Small intestine (tissue), 7 donors: ENCODE measurements at regions not wholly inside any gene's neighbourhood (a gene's known extent, or its start where the extent isn't known, plus 50 kb on each side); places are given as distances from the start of the nearest gene placed in this dataset.

Experiments used
- DNase-seq, 2 donors: peaks; one replicate each; pipeline versions ENCODE4 v3.0.0 to v3.0.0-alpha.2; 2013
- FAIRE-seq: peaks from 2 replicates; lab custom pipeline; 2012; peaks lifted over from hg19 to GRCh38; lab: Jason Lieb, UNC
- H3K27ac ChIP-seq, 3 donors: one replicate each; pipeline ENCODE4 v1.5.1; 2013; ENCODE audit warnings: low read length in 2 of 3, mild to moderate bottlenecking in 2 of 3, control low read depth in 1 of 3, inconsistent platforms in 1 of 3, low read depth in 1 of 3, moderate library complexity in 1 of 3
- H3K27me3 ChIP-seq, 3 donors: one replicate each; pipeline ENCODE4 v1.6.1; 2013; ENCODE audit warnings: low read length in 3 of 3, inconsistent platforms in 1 of 3; ENCODE audit not compliant: control insufficient read depth in 3 of 3, insufficient read depth in 3 of 3
- H3K36me3 ChIP-seq, 3 donors: one replicate each; pipeline ENCODE4 v1.6.1; 2013; ENCODE audit warnings: low read length in 3 of 3, inconsistent platforms in 1 of 3, low read depth in 1 of 3, mild to moderate bottlenecking in 1 of 3, moderate library complexity in 1 of 3; ENCODE audit not compliant: control insufficient read depth in 3 of 3, insufficient read depth in 2 of 3
- H3K4me1 ChIP-seq, 3 donors: one replicate each; pipeline ENCODE4 v1.6.1; 2013; ENCODE audit warnings: low read length in 2 of 3, inconsistent platforms in 1 of 3, low read depth in 1 of 3, mild to moderate bottlenecking in 1 of 3, moderate library complexity in 1 of 3; ENCODE audit not compliant: control insufficient read depth in 3 of 3, insufficient read depth in 2 of 3
- H3K4me3 ChIP-seq, 3 donors: one replicate each; pipeline ENCODE4 v1.5.1; 2013; ENCODE audit warnings: low read length in 3 of 3, control low read depth in 1 of 3, inconsistent platforms in 1 of 3, low read depth in 1 of 3, mild to moderate bottlenecking in 1 of 3, moderate library complexity in 1 of 3
- H3K9me3 ChIP-seq, 2 donors: one replicate each; pipeline ENCODE4 v1.6.1; 2013; ENCODE audit warnings: low read depth in 1 of 2, low read length in 1 of 2; ENCODE audit not compliant: control insufficient read depth in 2 of 2, insufficient read depth in 1 of 2
- WGBS, 3 donors: extraction: QIAGEN DNeasy Blood & Tissue Kit; methylation state at CpG; one replicate each; pipeline ENCODE4 v1.1.7; 2013; 5-methylcytosine and 5-hydroxymethylcytosine counted together
- donor health status: healthy with polysubstance abuse.
- donor health status: control.
- donor health status: control.
- donor health status: Bipolar disorder and iron deficiency.
- donor health status: healthy.

- no peak for FAIRE-seq
- Histone ChIP-seq H3K27ac (no peak overlapping the region), H3K27me3 (no peaks in the 10 kb centered on the region), H3K4me3 (no peak overlapping the region), H3K36me3 (no peaks in the 10 kb centered on the region), H3K4me1 (no peaks in the 10 kb centered on the region), H3K9me3 (no peaks in the 10 kb centered on the region)
- WGBS, 3 donors, result 57 to 63% (median 59%) methylated on average over 4 of the region's 4 CpGs
- DNase-seq, result no peak
Observed at GRCh38 chr18:70627182-70627802, 338.4 kb downstream of the SOCS6 start.

DNA sequence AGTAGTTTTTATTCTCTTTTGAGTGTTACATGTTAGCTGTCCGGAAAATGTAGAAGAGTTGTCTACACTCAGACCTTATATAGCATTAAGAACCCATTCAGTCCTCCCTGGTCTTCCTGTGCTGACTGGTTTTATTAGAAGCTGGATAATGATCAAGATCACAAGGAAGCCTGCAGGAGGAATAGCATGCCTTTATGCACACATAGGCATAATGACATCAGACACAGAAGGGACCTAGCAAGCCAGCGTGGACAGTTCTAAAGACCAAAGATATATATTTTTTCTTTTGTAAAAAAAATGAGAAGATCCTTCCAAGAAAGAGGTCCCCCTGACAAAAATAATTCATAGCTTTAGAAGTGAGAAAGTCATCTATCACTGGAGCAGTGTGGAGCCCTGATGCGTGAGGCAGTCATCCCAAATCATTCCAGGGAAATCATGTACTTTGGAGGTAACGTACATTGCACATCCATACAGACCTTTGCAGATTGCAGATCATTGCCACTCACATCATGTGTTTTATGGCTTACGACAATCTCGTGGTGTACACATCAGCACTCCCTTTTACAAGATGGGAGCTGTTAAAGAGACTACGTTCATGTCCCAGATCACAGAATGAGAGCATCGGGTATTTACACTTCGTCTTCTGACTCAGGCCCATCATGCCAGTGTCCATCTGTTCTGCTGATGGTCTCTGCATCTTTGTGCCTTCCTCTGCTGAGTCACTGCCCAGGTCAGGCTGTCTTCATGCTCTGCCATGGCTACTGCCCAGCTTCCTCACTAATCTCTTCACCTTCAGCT is 334.0 kb downstream of the SOCS6 start:
- H3K27me3 ChIP-seq, result no peaks in the 10 kb centered on the region
- no peaks in the 10 kb centered on the region for H3K9me3 ChIP-seq
- H3K36me3 ChIP-seq, result no peaks in the 10 kb centered on the region
- H3K4me3 ChIP-seq, result no peak overlapping the region
- FAIRE-seq (no peak), DNase-seq (no peak)
- WGBS, 3 donors, result 79 to 82% (median 81%) methylated on average over 9 of the region's 9 CpGs
- no peaks in the 10 kb centered on the region for H3K4me1 ChIP-seq
- no peak overlapping the region for H3K27ac ChIP-seq

GRCh38 chr18:70621710-70622109 is 332.9 kb downstream of the SOCS6 start:
- FAIRE-seq, result no peak
- Histone ChIP-seq H3K9me3 (no peaks in the 10 kb centered on the region), H3K27ac (no peak overlapping the region), H3K36me3 (no peaks in the 10 kb centered on the region), H3K27me3 (no peaks in the 10 kb centered on the region), H3K4me3 (no peak overlapping the region), H3K4me1 (no peaks in the 10 kb centered on the region)
- 19 to 25% (median 20%) methylated on average over 4 of the region's 4 CpGs for WGBS, 3 donors
- DNase-seq, result no peak

DNA sequence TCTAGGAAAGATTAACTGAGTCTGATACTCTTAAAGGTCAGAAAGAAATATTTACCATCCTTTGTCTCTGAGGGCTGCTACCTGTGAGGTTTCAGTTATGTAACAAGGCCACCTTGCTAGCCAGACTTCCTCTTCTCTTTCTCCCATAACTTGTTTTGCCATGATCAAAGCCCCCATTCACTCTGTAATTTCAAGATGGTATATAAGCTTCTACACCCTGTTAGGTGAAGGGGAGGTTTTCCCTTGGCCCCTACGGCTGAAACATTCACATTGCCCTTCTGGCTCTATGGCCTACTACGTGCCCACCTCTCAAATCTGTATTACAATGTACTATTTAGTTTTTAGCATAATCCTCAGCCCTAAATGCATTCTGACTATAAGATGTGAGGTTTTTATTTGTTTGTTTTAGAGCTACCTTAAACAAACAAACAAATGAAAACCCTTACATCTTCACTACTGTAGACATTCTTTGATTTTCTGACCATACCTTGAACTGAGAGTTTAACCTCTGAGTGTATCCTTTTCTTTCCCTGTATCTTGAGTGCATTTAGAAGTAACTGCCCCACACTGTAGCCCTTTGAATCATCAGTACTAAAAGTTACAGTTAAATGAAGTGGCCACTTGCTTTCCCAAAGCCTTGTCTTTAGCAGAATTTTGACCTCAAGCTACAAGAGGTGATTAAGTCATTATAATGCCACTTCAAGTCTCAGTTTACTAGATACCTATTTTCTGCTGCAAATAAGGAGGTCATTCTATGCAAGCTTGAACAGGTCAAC is 332.2 kb downstream of the SOCS6 start:
- no peak for FAIRE-seq
- Histone ChIP-seq H3K4me1 (no peaks in the 10 kb centered on the region), H3K27ac (no peak overlapping the region), H3K4me3 (no peak overlapping the region), H3K9me3 (no peaks in the 10 kb centered on the region), H3K27me3 (no peaks in the 10 kb centered on the region), H3K36me3 (no peaks in the 10 kb centered on the region)
- no peak for DNase-seq
- 45 to 67% (median 54%) methylated on average over 2 of the region's 2 CpGs for WGBS, 3 donors

DNA sequence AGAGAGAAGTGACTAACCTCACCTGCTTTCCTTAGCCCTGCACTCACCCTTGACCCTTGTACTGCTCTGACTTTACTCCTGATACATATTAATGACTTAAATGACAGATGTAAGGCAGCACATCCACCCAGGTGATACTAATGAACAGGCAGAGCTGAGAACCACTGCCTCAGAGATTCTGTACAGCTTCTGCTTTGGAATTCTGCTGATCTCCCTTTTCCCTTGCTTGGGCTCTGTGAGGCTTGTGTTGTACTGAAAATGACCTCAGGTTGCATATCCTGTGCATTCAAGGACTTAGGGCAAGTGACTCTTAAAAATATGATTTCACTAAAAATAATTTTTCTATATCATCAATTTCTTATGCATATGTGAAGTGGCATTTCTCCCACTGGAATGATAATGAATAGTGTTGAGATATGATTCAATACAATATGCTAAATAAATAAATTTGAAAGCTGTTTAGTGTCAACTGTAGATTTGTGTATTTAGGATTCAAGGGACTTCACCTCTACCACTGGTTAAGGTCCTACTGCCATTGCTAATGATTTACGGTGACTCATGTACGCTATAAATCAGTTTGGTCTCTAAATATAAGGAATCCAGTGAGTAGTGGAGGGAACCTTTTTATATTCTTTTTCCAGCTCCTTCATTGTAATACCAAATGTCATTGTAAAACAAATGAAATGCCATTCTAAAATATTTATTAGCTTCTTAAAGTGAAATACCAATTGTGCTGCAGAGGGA is 328.3 kb downstream of the SOCS6 start:
- DNase-seq (no peak), FAIRE-seq (no peak)
- Histone ChIP-seq H3K27me3 (no peaks in the 10 kb centered on the region), H3K9me3 (no peaks in the 10 kb centered on the region), H3K36me3 (no peaks in the 10 kb centered on the region), H3K4me1 (no peaks in the 10 kb centered on the region), H3K27ac (no peak overlapping the region), H3K4me3 (no peak overlapping the region)
- 36 to 84% (median 84%) methylated on average over 2 of the region's 2 CpGs for WGBS, 3 donors

DNA sequence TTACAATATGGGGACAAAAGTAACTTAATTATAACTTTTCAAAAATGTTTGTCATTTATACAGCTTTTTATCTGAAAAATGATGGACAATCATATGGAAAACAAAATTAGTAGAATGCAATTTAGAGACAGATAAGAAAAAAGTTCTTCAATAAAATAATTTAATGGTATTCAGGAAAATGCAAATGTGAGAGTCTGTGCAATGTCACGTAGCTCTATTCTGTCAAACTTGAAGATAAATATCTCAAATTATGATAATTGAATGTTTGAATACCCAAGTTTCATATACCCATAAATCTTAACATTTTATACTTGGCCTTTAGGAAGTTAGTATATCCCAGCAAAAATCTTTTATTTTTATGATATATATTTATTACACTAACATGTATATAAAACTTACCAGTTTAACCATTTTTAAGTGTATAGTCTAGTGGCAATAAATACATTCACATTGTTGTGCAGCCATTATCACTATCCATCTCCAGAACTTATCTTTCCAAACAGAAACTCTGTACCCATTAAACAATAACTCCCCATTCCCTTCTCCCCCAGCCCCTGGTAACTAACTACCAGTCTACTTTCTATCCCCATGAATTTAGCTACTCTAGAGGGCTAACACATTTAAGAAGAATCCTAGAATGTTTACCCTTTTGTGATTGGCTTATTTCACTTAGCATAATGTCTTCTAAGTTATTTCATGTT is 311.5 kb downstream of the SOCS6 start:
- Histone ChIP-seq H3K36me3 (no peaks in the 10 kb centered on the region), H3K4me3 (no peak overlapping the region), H3K9me3 (no peaks in the 10 kb centered on the region), H3K27ac (no peak overlapping the region), H3K27me3 (no peaks in the 10 kb centered on the region), H3K4me1 (no peaks in the 10 kb centered on the region)
- no peak for FAIRE-seq
- 23 to 69% (median 61%) methylated on average over 1 of the region's 1 CpG for WGBS, 3 donors
- no peak for DNase-seq

DNA sequence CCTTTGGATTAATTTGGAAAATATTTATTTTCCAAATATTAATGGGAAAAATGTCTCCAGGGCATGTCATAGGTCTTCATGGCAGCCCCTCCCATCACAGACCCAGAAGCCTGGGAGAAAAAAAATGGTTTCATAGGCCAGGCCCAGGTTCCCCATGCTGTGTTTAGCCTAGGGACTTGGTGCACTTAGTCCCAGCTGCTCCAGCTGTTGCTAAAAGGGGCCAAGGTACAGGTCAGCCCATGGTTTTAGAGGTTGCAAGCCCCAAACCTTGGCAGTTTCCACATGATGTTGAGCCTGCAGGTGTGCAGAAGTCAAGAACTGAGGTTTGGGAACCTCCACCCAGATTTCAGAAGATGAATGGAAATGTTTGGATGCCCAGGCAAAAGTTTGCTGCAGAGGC is 309.6 kb downstream of the SOCS6 start:
- Histone ChIP-seq H3K9me3 (no peaks in the 10 kb centered on the region), H3K27me3 (no peaks in the 10 kb centered on the region), H3K27ac (no peak overlapping the region), H3K4me3 (no peak overlapping the region), H3K36me3 (no peaks in the 10 kb centered on the region), H3K4me1 (no peaks in the 10 kb centered on the region)
- DNase-seq, result no peak
- FAIRE-seq, result no peak

GRCh38 chr18:70582981-70583380 is 294.1 kb downstream of the SOCS6 start:
- no peak overlapping the region for H3K4me3 ChIP-seq
- DNase-seq, result no peak
- WGBS, 3 donors, result 56 to 73% (median 67%) methylated on average over 2 of the region's 2 CpGs
- no peak overlapping the region for H3K27ac ChIP-seq
- no peaks in the 10 kb centered on the region for H3K4me1 ChIP-seq
- H3K27me3 ChIP-seq, result no peaks in the 10 kb centered on the region
- no peaks in the 10 kb centered on the region for H3K36me3 ChIP-seq
- FAIRE-seq, result no peak
- H3K9me3 ChIP-seq, result peaks cover 0 to 4% of the 10 kb centered on the region in 2 donors
